Hepatocyte (in vitro differentiated cells): ENCODE measurements at regions not wholly inside any gene's neighbourhood (a gene's known extent, or its start where the extent isn't known, plus 50 kb on each side); places are given as distances from the start of the nearest gene placed in this dataset.

Experiments
- DNase-seq: peaks from one replicate; pipeline ENCODE4 v3.0.0-alpha.2; 2016; ENCODE audit warnings: low spot score
- H2AFZ ChIP-seq: fragments of 200-600 bp; sonication (generic); 2 replicates; pipeline ENCODE4 v1.6.0; 2016; ENCODE audit warnings: antibody characterized with exemption, mild to moderate bottlenecking
- H3K27ac ChIP-seq: fragments of 200-600 bp; sonication (generic); 2 replicates; pipeline ENCODE4 v1.5.1; 2016; ENCODE audit warnings: mild to moderate bottlenecking
- H3K27me3 ChIP-seq: fragments of 200-600 bp; sonication (generic); 2 replicates; pipeline ENCODE4 v1.6.1; 2016
- H3K36me3 ChIP-seq: fragments of 200-600 bp; sonication (generic); replicated peaks from 2 replicates; pipeline ENCODE4 v1.5.1; 2016; ENCODE audit warnings: low read depth; ENCODE audit not compliant: insufficient read depth
- H3K4me1 ChIP-seq: fragments of 200-600 bp; sonication (generic); 2 replicates; pipeline ENCODE4 v1.5.1; 2016; ENCODE audit warnings: mild to moderate bottlenecking, moderate library complexity; ENCODE audit not compliant: insufficient read depth
- H3K4me2 ChIP-seq: fragments of 200-600 bp; sonication (generic); 2 replicates; pipeline ENCODE4 v1.6.0; 2016
- H3K4me3 ChIP-seq: fragments of 200-600 bp; sonication (generic); 2 replicates; pipeline ENCODE4 v1.5.1; 2016; ENCODE audit warnings: mild to moderate bottlenecking
- H3K79me2 ChIP-seq: fragments of 200-600 bp; sonication (generic); 2 replicates; pipeline ENCODE4 v1.6.0; 2017; ENCODE audit warnings: mild to moderate bottlenecking
- H3K9me2 ChIP-seq: fragments of 200-600 bp; sonication (generic); replicated peaks from 2 replicates; pipeline ENCODE4 v1.6.0; 2017; ENCODE audit warnings: mild to moderate bottlenecking; ENCODE audit not compliant: insufficient read depth
- H3K9me3 ChIP-seq: fragments of 200-600 bp; sonication (generic); 2 replicates; pipeline ENCODE4 v1.5.1; 2016; ENCODE audit warnings: low read depth, mild to moderate bottlenecking
- H4K20me1 ChIP-seq: fragments of 200-600 bp; sonication (generic); 2 replicates; pipeline ENCODE4 v1.6.0; 2016; ENCODE audit warnings: mild to moderate bottlenecking; ENCODE audit not compliant: insufficient read depth, poor library complexity, severe bottlenecking
- CTCF ChIP-seq: fragments of 200-600 bp; sonication (generic); IDR thresholded peaks from 2 replicates; pipeline ENCODE4 v1.5.1; 2016; ENCODE audit warnings: antibody characterized with exemption, mild to moderate bottlenecking; ENCODE audit not compliant: poor library complexity
- EZH2 ChIP-seq: fragments of 200-600 bp; sonication (generic); IDR thresholded peaks from 2 replicates; pipeline ENCODE4 v1.6.1; 2016; ENCODE audit warnings: antibody characterized with exemption, mild to moderate bottlenecking, borderline replicate concordance
- EZH2phosphoT487 ChIP-seq: fragments of 200-600 bp; sonication (generic); IDR thresholded peaks from one replicate; pipeline ENCODE4 v1.6.1; 2018; ENCODE audit warnings: antibody characterized with exemption, mild to moderate bottlenecking, low read depth, moderate library complexity; ENCODE audit not compliant: unreplicated experiment, severe bottlenecking
- WGBS: methylation state at CpG from one replicate; pipeline ENCODE4 v1.1.6; 2016; ENCODE audit warnings: low lambda C conversion rate; ENCODE audit errors: missing lambda C conversion rate; 5-methylcytosine and 5-hydroxymethylcytosine counted together

- H4K20me1 ChIP-seq: no peaks in the 10 kb centered on the region
- no peak overlapping the region for H2AFZ ChIP-seq
- no peaks in the 10 kb centered on the region for H3K4me1 ChIP-seq
- H3K36me3 ChIP-seq: no peaks in the 10 kb centered on the region
- no peaks in the 10 kb centered on the region for H3K79me2 ChIP-seq
- H3K9me3 ChIP-seq: no peaks in the 10 kb centered on the region
- H3K4me3 ChIP-seq: no peak overlapping the region
- H3K27ac ChIP-seq: no peak overlapping the region
- no peaks in the 10 kb centered on the region for H3K27me3 ChIP-seq
- DNase-seq: peak; percentile 8
- no peaks in the 10 kb centered on the region for H3K9me2 ChIP-seq
- no peak for TF ChIP-seq CTCF
- H3K4me2 ChIP-seq: no peak overlapping the region
- WGBS: 55% methylated on average over 5 of the region's 5 CpGs
Observed at GRCh38 chr13:78958006-78958405, 299.1 kb upstream of the OBI1 start.

GRCh38 chr13:78940455-78941130 lies 281.6 kb upstream of the OBI1 start:
- H3K9me2 ChIP-seq: peaks cover 3% of the 10 kb centered on the region
- no peaks in the 10 kb centered on the region for H4K20me1 ChIP-seq
- 37% methylated on average over 3 of the region's 3 CpGs for WGBS
- DNase-seq: no peak
- H3K4me1 ChIP-seq: no peaks in the 10 kb centered on the region
- no peaks in the 10 kb centered on the region for H3K9me3 ChIP-seq
- no peaks in the 10 kb centered on the region for H3K36me3 ChIP-seq
- H3K4me3 ChIP-seq: no peak overlapping the region
- no peaks in the 10 kb centered on the region for H3K27me3 ChIP-seq
- H3K79me2 ChIP-seq: no peaks in the 10 kb centered on the region
- no peak overlapping the region for H2AFZ ChIP-seq
- no peak overlapping the region for H3K27ac ChIP-seq
- no peak overlapping the region for H3K4me2 ChIP-seq
- TF ChIP-seq EZH2phosphoT487 (no peak), EZH2 (no peak), CTCF (no peak)

- no peak for DNase-seq
- TF ChIP-seq EZH2phosphoT487: no peak
- no peak for TF ChIP-seq EZH2
- TF ChIP-seq CTCF: no peak
- H3K27ac ChIP-seq: no peak overlapping the region
- 88% methylated on average over 13 of the region's 13 CpGs for WGBS
- H3K9me3 ChIP-seq: no peaks in the 10 kb centered on the region
- H3K4me2 ChIP-seq: no peak overlapping the region
- no peaks in the 10 kb centered on the region for H3K79me2 ChIP-seq
- no peaks in the 10 kb centered on the region for H4K20me1 ChIP-seq
- no peaks in the 10 kb centered on the region for H3K36me3 ChIP-seq
- H3K4me1 ChIP-seq: no peaks in the 10 kb centered on the region
- H2AFZ ChIP-seq: no peak overlapping the region
- no peaks in the 10 kb centered on the region for H3K9me2 ChIP-seq
- H3K4me3 ChIP-seq: no peak overlapping the region
- H3K27me3 ChIP-seq: no peaks in the 10 kb centered on the region
Observed at GRCh38 chr13:78934336-78934735, 275.4 kb upstream of the OBI1 start.

GRCh38 chr13:78915015-78915414 lies 256.1 kb upstream of the OBI1 start:
- no peak for TF ChIP-seq CTCF
- TF ChIP-seq EZH2: no peak
- TF ChIP-seq EZH2phosphoT487: no peak
- 83% methylated on average over 4 of the region's 4 CpGs for WGBS

More at GRCh38 chr13:78915015-78915414, 256.1 kb upstream of the OBI1 start:
- H4K20me1 ChIP-seq: no peaks in the 10 kb centered on the region
- H3K27ac ChIP-seq: no peak overlapping the region
- H3K9me2 ChIP-seq: no peaks in the 10 kb centered on the region
- H3K36me3 ChIP-seq: no peaks in the 10 kb centered on the region
- H3K4me2 ChIP-seq: no peak overlapping the region
- no peak for DNase-seq
- H3K79me2 ChIP-seq: no peaks in the 10 kb centered on the region
- H2AFZ ChIP-seq: no peak overlapping the region
- H3K4me1 ChIP-seq: no peaks in the 10 kb centered on the region
- no peaks in the 10 kb centered on the region for H3K9me3 ChIP-seq
- no peak overlapping the region for H3K4me3 ChIP-seq
- H3K27me3 ChIP-seq: no peaks in the 10 kb centered on the region
